Loucy (cell line): ENCODE measurements at regions not wholly inside any gene's neighbourhood (a gene's known extent, or its start where the extent isn't known, plus 50 kb on each side); places are given as distances from the start of the nearest gene placed in this dataset.
A peak's percentile ranks its signal among the peaks of the same experiment; 100 is the strongest.
"Not testable (repeated sequence)": the region's sequence is repeated elsewhere in the genome, so short reads cannot be mapped to it uniquely, and the experiment has no call there.

Source experiments
- H2AFZ ChIP-seq: fragments of 200-600 bp; sonication (generic); 2 replicates; pipeline ENCODE4 v1.6.0; 2016; ENCODE audit warnings: antibody characterized with exemption, mild to moderate bottlenecking, low read length, moderate library complexity
- H3F3A ChIP-seq: fragments of 200-600 bp; 2 replicates; pipeline ENCODE4 v1.6.0; 2016; ENCODE audit warnings: antibody characterized with exemption, low read depth, mild to moderate bottlenecking
- H3K27me3 ChIP-seq: fragments of 200-600 bp; sonication (generic); 2 replicates; pipeline ENCODE4 v1.6.1; 2014; ENCODE audit warnings: low read length, mild to moderate bottlenecking; ENCODE audit not compliant: insufficient read depth, poor library complexity, severe bottlenecking
- H3K36me3 ChIP-seq: fragments of 200-600 bp; sonication (generic); 2 replicates; pipeline ENCODE4 v1.6.1; 2016; ENCODE audit warnings: low read length; ENCODE audit not compliant: insufficient read depth
- H3K4me1 ChIP-seq: fragments of 200-600 bp; sonication (generic); 2 replicates; pipeline ENCODE4 v1.5.1; 2014; ENCODE audit warnings: low read length, mild to moderate bottlenecking; ENCODE audit not compliant: insufficient read depth, poor library complexity, severe bottlenecking
- H3K4me2 ChIP-seq: fragments of 200-600 bp; sonication (generic); 2 replicates; pipeline ENCODE4 v1.6.0; 2014; ENCODE audit warnings: antibody characterized with exemption, low read length, low read depth, mild to moderate bottlenecking; ENCODE audit not compliant: poor library complexity, severe bottlenecking
- H3K4me3 ChIP-seq: fragments of 200-600 bp; sonication (generic); 2 replicates; pipeline ENCODE4 v1.5.1; 2014; ENCODE audit warnings: low read length, mild to moderate bottlenecking, mixed read lengths; ENCODE audit not compliant: poor library complexity, severe bottlenecking
- H3K79me2 ChIP-seq: fragments of 200-600 bp; sonication (generic); 2 replicates; pipeline ENCODE4 v1.6.1; 2014; ENCODE audit warnings: low read length; ENCODE audit not compliant: insufficient read depth
- H3K9ac ChIP-seq: fragments of 200-600 bp; sonication (generic); 2 replicates; pipeline ENCODE4 v1.6.0; 2014; ENCODE audit warnings: mild to moderate bottlenecking, low read depth, low read length, moderate library complexity; ENCODE audit not compliant: poor library complexity, severe bottlenecking
- H3K9me2 ChIP-seq: fragments of 200-600 bp; sonication (generic); replicated peaks from 2 replicates; pipeline ENCODE4 v1.6.1; 2016; ENCODE audit warnings: low read depth, low read length, mixed read lengths
- H3K9me3 ChIP-seq: fragments of 200-600 bp; sonication (generic); 2 replicates; pipeline ENCODE4 v1.6.1; 2014; ENCODE audit warnings: mild to moderate bottlenecking, antibody characterized with exemption, low read length, low read depth; ENCODE audit not compliant: insufficient read depth
- H4K20me1 ChIP-seq: fragments of 200-600 bp; sonication (generic); 2 replicates; pipeline ENCODE4 v1.6.0; 2014; ENCODE audit warnings: antibody characterized with exemption, low read length, mild to moderate bottlenecking; ENCODE audit not compliant: insufficient read depth, poor library complexity, severe bottlenecking
- CTCF ChIP-seq: fragments of 200-600 bp; sonication (generic); conservative IDR thresholded peaks from 2 replicates; pipeline ENCODE4 v1.5.1; 2014; ENCODE audit warnings: mild to moderate bottlenecking, antibody characterized with exemption, low read length
- EZH2phosphoT487 ChIP-seq: fragments of 200-600 bp; IDR thresholded peaks from 2 replicates; pipeline ENCODE4 v1.6.1; 2018; ENCODE audit warnings: antibody characterized with exemption, mild to moderate bottlenecking, moderate library complexity, borderline replicate concordance

- no peaks in the 10 kb centered on the region for H3K9me2 ChIP-seq
- no peak overlapping the region for H2AFZ ChIP-seq
- no peaks in the 10 kb centered on the region for H3K79me2 ChIP-seq
- TF ChIP-seq CTCF: peak; percentile 46
- no peak for TF ChIP-seq EZH2phosphoT487
- no peaks in the 10 kb centered on the region for H3K36me3 ChIP-seq
- no peaks in the 10 kb centered on the region for H4K20me1 ChIP-seq
- H3K4me2 ChIP-seq: no peak overlapping the region
- H3K9ac ChIP-seq: no peak overlapping the region
- no peaks in the 10 kb centered on the region for H3F3A ChIP-seq
- H3K4me3 ChIP-seq: no peak overlapping the region
- no peaks in the 10 kb centered on the region for H3K9me3 ChIP-seq
- H3K4me1 ChIP-seq: peaks cover 6% of the 10 kb centered on the region
- H3K27me3 ChIP-seq: no peaks in the 10 kb centered on the region
Measured at GRCh38 chr6:1474205-1474604, 84.8 kb downstream of the FOXF2 start.

DNA sequence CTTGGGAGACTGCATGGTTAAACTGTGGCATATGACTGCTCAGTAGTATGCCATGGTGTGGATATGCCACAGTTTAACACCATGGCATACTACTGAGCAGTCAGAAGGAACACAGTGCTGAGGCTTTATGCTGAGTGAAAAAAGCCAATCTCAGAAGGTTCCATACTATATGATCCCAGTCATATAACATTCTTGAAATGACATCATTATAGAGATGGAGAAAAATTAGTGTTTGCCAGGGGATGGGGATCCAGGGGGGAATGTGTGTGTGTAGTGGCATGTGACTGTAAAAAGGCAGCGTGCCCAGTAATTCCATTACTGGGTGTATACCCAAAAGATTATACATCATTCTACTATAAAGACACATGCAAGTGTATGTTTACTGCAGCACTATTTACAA, 85.8 kb downstream of the FOXF2 start:
- Histone ChIP-seq H2AFZ (no peak overlapping the region), H3K4me1 (peaks cover 6% of the 10 kb centered on the region), H3K36me3 (no peaks in the 10 kb centered on the region), H3K9me2 (no peaks in the 10 kb centered on the region), H3F3A (no peaks in the 10 kb centered on the region), H3K4me2 (no peak overlapping the region), H3K9ac (no peak overlapping the region), H3K9me3 (no peaks in the 10 kb centered on the region), H3K27me3 (no peaks in the 10 kb centered on the region), H3K4me3 (no peak overlapping the region), H3K79me2 (no peaks in the 10 kb centered on the region), H4K20me1 (no peaks in the 10 kb centered on the region)
- no peak for TF ChIP-seq CTCF
- TF ChIP-seq EZH2phosphoT487: no peak

DNA sequence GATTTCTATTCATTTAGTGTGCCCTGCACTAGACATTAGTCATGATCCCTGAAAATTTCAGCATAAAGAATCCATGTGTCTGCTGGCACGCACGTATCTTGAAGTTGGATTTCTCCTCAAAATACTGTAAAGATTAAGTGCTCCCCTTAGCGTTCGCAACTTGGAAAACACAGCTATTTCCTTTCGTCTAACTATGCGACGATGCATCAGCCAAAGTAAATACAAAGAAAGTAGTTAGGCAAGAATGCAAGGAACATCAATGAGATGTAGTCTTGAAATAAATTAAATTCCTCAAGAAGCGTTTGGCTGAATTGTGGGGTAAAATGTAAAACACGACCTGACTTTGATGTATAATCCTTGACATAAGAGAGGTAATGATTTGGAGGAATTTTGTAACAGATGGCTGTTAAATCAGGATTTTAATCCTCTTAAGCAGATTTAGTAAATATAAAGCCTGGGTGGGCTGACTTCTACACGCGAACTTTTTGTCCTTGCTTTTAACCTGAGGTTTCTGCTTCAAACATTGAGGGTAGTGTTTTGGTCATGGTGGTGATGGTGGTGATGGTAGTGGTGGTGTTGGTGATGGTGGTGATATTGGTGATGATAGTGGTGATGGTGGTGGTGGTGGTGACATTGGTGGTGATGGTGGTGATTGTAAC, 88.2 kb downstream of the FOXF2 start:
- H2AFZ ChIP-seq: no peak overlapping the region
- TF ChIP-seq EZH2phosphoT487: no peak
- TF ChIP-seq CTCF: no peak
- no peaks in the 10 kb centered on the region for H3K79me2 ChIP-seq
- H3K9me2 ChIP-seq: no peaks in the 10 kb centered on the region
- no peak overlapping the region for H3K4me3 ChIP-seq
- H3K36me3 ChIP-seq: no peaks in the 10 kb centered on the region
- no peaks in the 10 kb centered on the region for H3K27me3 ChIP-seq
- H4K20me1 ChIP-seq: no peaks in the 10 kb centered on the region
- H3K9me3 ChIP-seq: no peaks in the 10 kb centered on the region
- no peaks in the 10 kb centered on the region for H3F3A ChIP-seq
- peaks cover 6% of the 10 kb centered on the region for H3K4me1 ChIP-seq
- no peak overlapping the region for H3K9ac ChIP-seq
- H3K4me2 ChIP-seq: no peak overlapping the region

- H3K36me3 ChIP-seq, H3K79me2 ChIP-seq, H3K27me3 ChIP-seq, H3K9me2 ChIP-seq, H3K9me3 ChIP-seq, H3K4me3 ChIP-seq, H2AFZ ChIP-seq, H3K4me1 ChIP-seq, H4K20me1 ChIP-seq, H3K9ac ChIP-seq, H3F3A ChIP-seq, H3K4me2 ChIP-seq: not testable (repeated sequence)
Measured at GRCh38 chr6:1478163-1478826, 88.9 kb downstream of the FOXF2 start.
